Activated naive CD4-positive, alpha-beta T cell treated with anti-CD3 and anti-CD28 coated beads, Interleukin-2, amount 10 ng/mL, durations not matched to agents 7 days and 5 days (primary cell): ENCODE measurements at regions not wholly inside any gene's neighbourhood (a gene's known extent, or its start where the extent isn't known, plus 50 kb on each side); places are given as distances from the start of the nearest gene placed in this dataset.
"Not testable (repeated sequence)": the region's sequence is repeated elsewhere in the genome, so short reads cannot be mapped to it uniquely, and the experiment has no call there.

Experiments
- CTCF ChIA-PET: fragments of 350-600 bp; sonication (Branson Sonifier 250); formaldehyde crosslinking; loops from one replicate; lab custom pipeline; 2021; ENCODE audit warnings: antibody characterized with exemption; lab: Charles Lee
- DNase-seq: peaks from one replicate; pipeline ENCODE4 v3.0.0-alpha.2; 2020
- H3K27ac Mint-ChIP-seq: one replicate; pipeline ENCODE4 v1.8.0; 2021; ENCODE audit warnings: mild to moderate bottlenecking, moderate library complexity, mixed read lengths
- H3K27me3 Mint-ChIP-seq: one replicate; pipeline ENCODE4 v1.8.0; 2021; ENCODE audit warnings: mild to moderate bottlenecking, mixed read lengths
- H3K36me3 Mint-ChIP-seq: one replicate; pipeline ENCODE4 v1.8.0; 2021; ENCODE audit warnings: mixed read lengths
- H3K4me1 Mint-ChIP-seq: one replicate; pipeline ENCODE4 v1.8.0; 2021; ENCODE audit warnings: mixed read lengths
- H3K4me3 Mint-ChIP-seq: one replicate; pipeline ENCODE4 v1.8.0; 2021; ENCODE audit warnings: mild to moderate bottlenecking, moderate library complexity, mixed read lengths
- H3K9me3 Mint-ChIP-seq: one replicate; pipeline ENCODE4 v1.8.0; 2021; ENCODE audit warnings: mixed read lengths

- DNase-seq: no peak
- CTCF ChIA-PET: interaction anchor here (0.6 kb wide), 1 partner anchor 276 kb away, joined by 3 read pairs; no protein-coding TSS in a partner anchor
- Mint-ChIP-seq H3K4me1 (no peaks in the 10 kb centered on the region), H3K9me3 (no peaks in the 10 kb centered on the region), H3K27ac (no peak overlapping the region), H3K36me3 (no peaks in the 10 kb centered on the region), H3K27me3 (peaks cover 10% of the 10 kb centered on the region), H3K4me3 (no peak overlapping the region)
Observed at GRCh38 chr17:33870936-33871335, 384.1 kb upstream of the CCL2 start.

GRCh38 chr17:33871720-33872540 is 383.2 kb upstream of the CCL2 start:
- no peaks in the 10 kb centered on the region for H3K9me3 Mint-ChIP-seq
- H3K36me3 Mint-ChIP-seq: no peaks in the 10 kb centered on the region
- CTCF ChIA-PET: interaction anchor here (0.6 kb wide), 1 partner anchor 275 kb away, joined by 3 read pairs; no protein-coding TSS in a partner anchor
- H3K4me3 Mint-ChIP-seq: no peak overlapping the region
- DNase-seq: no peak
- H3K4me1 Mint-ChIP-seq: no peaks in the 10 kb centered on the region
- no peak overlapping the region for H3K27ac Mint-ChIP-seq
- peaks cover 11% of the 10 kb centered on the region for H3K27me3 Mint-ChIP-seq

- Mint-ChIP-seq H3K27ac (no peak overlapping the region), H3K4me1 (no peaks in the 10 kb centered on the region), H3K4me3 (no peak overlapping the region), H3K27me3 (peaks cover 13% of the 10 kb centered on the region), H3K9me3 (no peaks in the 10 kb centered on the region), H3K36me3 (no peaks in the 10 kb centered on the region)
- CTCF ChIA-PET: no interaction called here
- no peak for DNase-seq
Observed at GRCh38 chr17:33873201-33873617, 381.9 kb upstream of the CCL2 start.

- Mint-ChIP-seq H3K4me3 (no peak overlapping the region), H3K27ac (no peak overlapping the region), H3K9me3 (no peaks in the 10 kb centered on the region), H3K27me3 (peaks cover 13% of the 10 kb centered on the region), H3K4me1 (no peaks in the 10 kb centered on the region), H3K36me3 (no peaks in the 10 kb centered on the region)
- DNase-seq: no peak
- CTCF ChIA-PET: no interaction called here
Observed at GRCh38 chr17:33874617-33875060, 380.4 kb upstream of the CCL2 start.

GRCh38 chr17:33875973-33876372 is 379.1 kb upstream of the CCL2 start:
- no peaks in the 10 kb centered on the region for H3K36me3 Mint-ChIP-seq
- no peaks in the 10 kb centered on the region for H3K4me1 Mint-ChIP-seq
- H3K4me3 Mint-ChIP-seq: no peak overlapping the region
- CTCF ChIA-PET: no interaction called here
- no peaks in the 10 kb centered on the region for H3K9me3 Mint-ChIP-seq
- H3K27me3 Mint-ChIP-seq: peaks cover 11% of the 10 kb centered on the region
- DNase-seq: no peak
- no peak overlapping the region for H3K27ac Mint-ChIP-seq

GRCh38 chr17:33882273-33882672 is 372.8 kb upstream of the CCL2 start:
- H3K27me3 Mint-ChIP-seq, H3K27ac Mint-ChIP-seq, DNase-seq, H3K4me1 Mint-ChIP-seq, H3K36me3 Mint-ChIP-seq, H3K4me3 Mint-ChIP-seq, CTCF ChIA-PET, H3K9me3 Mint-ChIP-seq: not testable (repeated sequence)

GRCh38 chr17:33882677-33883076 is 372.4 kb upstream of the CCL2 start:
- CTCF ChIA-PET, H3K27ac Mint-ChIP-seq, H3K4me3 Mint-ChIP-seq, H3K36me3 Mint-ChIP-seq, DNase-seq, H3K4me1 Mint-ChIP-seq, H3K9me3 Mint-ChIP-seq, H3K27me3 Mint-ChIP-seq: not testable (repeated sequence)

GRCh38 chr17:33888455-33888854 is 366.6 kb upstream of the CCL2 start:
- no peaks in the 10 kb centered on the region for H3K36me3 Mint-ChIP-seq
- no peak for DNase-seq
- CTCF ChIA-PET: no interaction called here
- H3K9me3 Mint-ChIP-seq: no peaks in the 10 kb centered on the region
- no peak overlapping the region for H3K27ac Mint-ChIP-seq
- no peaks in the 10 kb centered on the region for H3K4me1 Mint-ChIP-seq
- no peak overlapping the region for H3K4me3 Mint-ChIP-seq
- peaks cover 4% of the 10 kb centered on the region for H3K27me3 Mint-ChIP-seq

- H3K27ac Mint-ChIP-seq: no peak overlapping the region
- no peak overlapping the region for H3K4me3 Mint-ChIP-seq
- no peaks in the 10 kb centered on the region for H3K4me1 Mint-ChIP-seq
- no peaks in the 10 kb centered on the region for H3K36me3 Mint-ChIP-seq
- peaks cover 4% of the 10 kb centered on the region for H3K27me3 Mint-ChIP-seq
- CTCF ChIA-PET: no interaction called here
- no peak for DNase-seq
- no peaks in the 10 kb centered on the region for H3K9me3 Mint-ChIP-seq
Observed at GRCh38 chr17:33889040-33889439, 366.0 kb upstream of the CCL2 start.

- no peak overlapping the region for H3K27ac Mint-ChIP-seq
- H3K27me3 Mint-ChIP-seq: peaks cover 4% of the 10 kb centered on the region
- no peak overlapping the region for H3K4me3 Mint-ChIP-seq
- H3K36me3 Mint-ChIP-seq: no peaks in the 10 kb centered on the region
- DNase-seq: no peak
- CTCF ChIA-PET: interaction anchor here (0.5 kb wide), 1 partner anchor 58 kb away, joined by 4 read pairs; no protein-coding TSS in a partner anchor
- no peaks in the 10 kb centered on the region for H3K9me3 Mint-ChIP-seq
- no peaks in the 10 kb centered on the region for H3K4me1 Mint-ChIP-seq
Observed at GRCh38 chr17:33889766-33890165, 365.3 kb upstream of the CCL2 start.

- Mint-ChIP-seq H3K9me3 (no peaks in the 10 kb centered on the region), H3K4me1 (no peaks in the 10 kb centered on the region), H3K27ac (no peak overlapping the region), H3K36me3 (no peaks in the 10 kb centered on the region), H3K27me3 (peaks cover 3% of the 10 kb centered on the region), H3K4me3 (no peak overlapping the region)
- CTCF ChIA-PET: no interaction called here
- DNase-seq: no peak
Observed at GRCh38 chr17:33892717-33893591, 362.1 kb upstream of the CCL2 start.

- H3K4me3 Mint-ChIP-seq: no peak overlapping the region
- H3K9me3 Mint-ChIP-seq: no peaks in the 10 kb centered on the region
- DNase-seq: no peak
- H3K27ac Mint-ChIP-seq: no peak overlapping the region
- CTCF ChIA-PET: no interaction called here
- H3K4me1 Mint-ChIP-seq: no peaks in the 10 kb centered on the region
- no peaks in the 10 kb centered on the region for H3K36me3 Mint-ChIP-seq
- H3K27me3 Mint-ChIP-seq: peaks cover 3% of the 10 kb centered on the region
Observed at GRCh38 chr17:33895491-33895890, 359.6 kb upstream of the CCL2 start.

GRCh38 chr17:33896263-33896662 is 358.8 kb upstream of the CCL2 start:
- DNase-seq: no peak
- no peaks in the 10 kb centered on the region for H3K4me1 Mint-ChIP-seq
- no peaks in the 10 kb centered on the region for H3K9me3 Mint-ChIP-seq
- H3K27ac Mint-ChIP-seq: no peak overlapping the region
- peaks cover 3% of the 10 kb centered on the region for H3K27me3 Mint-ChIP-seq
- CTCF ChIA-PET: no interaction called here
- no peaks in the 10 kb centered on the region for H3K36me3 Mint-ChIP-seq
- H3K4me3 Mint-ChIP-seq: no peak overlapping the region

- CTCF ChIA-PET: no interaction called here
- no peak overlapping the region for H3K4me3 Mint-ChIP-seq
Observed at GRCh38 chr17:33901085-33901484, 354.0 kb upstream of the CCL2 start.

More at GRCh38 chr17:33901085-33901484, 354.0 kb upstream of the CCL2 start:
- Mint-ChIP-seq H3K27me3 (peaks cover 3% of the 10 kb centered on the region), H3K4me1 (no peaks in the 10 kb centered on the region), H3K9me3 (no peaks in the 10 kb centered on the region), H3K27ac (no peak overlapping the region), H3K36me3 (no peaks in the 10 kb centered on the region)
- no peak for DNase-seq
